MM.1S (cell line): ENCODE measurements at regions not wholly inside any gene's neighbourhood (a gene's known extent, or its start where the extent isn't known, plus 50 kb on each side); places are given as distances from the start of the nearest gene placed in this dataset.
"Not testable (repeated sequence)": the region's sequence is repeated elsewhere in the genome, so short reads cannot be mapped to it uniquely, and the experiment has no call there.

Source experiments
- DNase-seq: peaks from one replicate; pipeline ENCODE4 v3.0.0-alpha.2; 2015
- H2AFZ ChIP-seq: fragments of 300-600 bp; sonication (generic); 2 replicates; pipeline ENCODE4 v1.6.0; 2016; ENCODE audit warnings: antibody characterized with exemption, low read length
- H3F3A ChIP-seq: fragments of 300-600 bp; sonication (generic); 2 replicates; pipeline ENCODE4 v1.6.1; 2016; ENCODE audit warnings: mild to moderate bottlenecking, antibody characterized with exemption, low read length, moderate library complexity, mixed read lengths; ENCODE audit not compliant: insufficient read depth
- H3K27ac ChIP-seq: fragments of 300-600 bp; sonication (generic); 2 replicates; pipeline ENCODE4 v1.5.1; 2016; ENCODE audit warnings: mild to moderate bottlenecking, low read length
- H3K27me3 ChIP-seq: fragments of 300-600 bp; sonication (generic); replicated peaks from 2 replicates; pipeline ENCODE4 v1.6.0; 2016; ENCODE audit warnings: low read length; ENCODE audit not compliant: insufficient read depth
- H3K36me3 ChIP-seq: fragments of 300-600 bp; sonication (generic); replicated peaks from 2 replicates; pipeline ENCODE4 v1.6.1; 2016; ENCODE audit warnings: mild to moderate bottlenecking, low read length, mixed read lengths; ENCODE audit not compliant: insufficient read depth
- H3K4me1 ChIP-seq: fragments of 300-600 bp; sonication (generic); 2 replicates; pipeline ENCODE4 v1.6.1; 2016; ENCODE audit warnings: low read length, mixed read lengths
- H3K4me2 ChIP-seq: fragments of 300-600 bp; sonication (generic); 2 replicates; pipeline ENCODE4 v1.6.0; 2016; ENCODE audit warnings: low read depth, low read length
- H3K4me3 ChIP-seq: fragments of 300-600 bp; sonication (generic); 2 replicates; pipeline ENCODE4 v1.5.1; 2016; ENCODE audit warnings: low read length, mixed read lengths
- H3K79me2 ChIP-seq: fragments of 300-600 bp; sonication (generic); 2 replicates; pipeline ENCODE4 v1.6.1; 2016; ENCODE audit warnings: mixed run types, low read length, mixed read lengths
- H3K9ac ChIP-seq: fragments of 300-600 bp; sonication (generic); 2 replicates; pipeline ENCODE4 v1.6.1; 2016; ENCODE audit warnings: low read length, mixed read lengths
- H3K9me2 ChIP-seq: fragments of 300-600 bp; sonication (generic); replicated peaks from 2 replicates; pipeline ENCODE4 v1.6.1; 2016; ENCODE audit warnings: mild to moderate bottlenecking, low read length, mixed read lengths; ENCODE audit not compliant: insufficient read depth
- H3K9me3 ChIP-seq: fragments of 300-600 bp; sonication (generic); replicated peaks from 2 replicates; pipeline ENCODE4 v1.6.1; 2016; ENCODE audit warnings: mild to moderate bottlenecking, low read length, mixed read lengths; ENCODE audit not compliant: insufficient read depth
- H4K20me1 ChIP-seq: fragments of 300-600 bp; sonication (generic); 2 replicates; pipeline ENCODE4 v1.6.1; 2016; ENCODE audit warnings: mild to moderate bottlenecking, low read length, moderate library complexity, mixed read lengths; ENCODE audit not compliant: insufficient read depth

GRCh38 chr21:6138244-6139136 is 4382.9 kb upstream of the TPTE start:
- not testable (repeated sequence) for H3K36me3 ChIP-seq, H4K20me1 ChIP-seq, H3F3A ChIP-seq, DNase-seq, H3K9ac ChIP-seq, H3K27me3 ChIP-seq, H3K4me2 ChIP-seq, H2AFZ ChIP-seq, H3K27ac ChIP-seq, H3K9me2 ChIP-seq, H3K4me3 ChIP-seq, H3K4me1 ChIP-seq, H3K79me2 ChIP-seq, H3K9me3 ChIP-seq

GRCh38 chr21:6139331-6139730 is 4382.1 kb upstream of the TPTE start:
- H3F3A ChIP-seq, H3K4me3 ChIP-seq, H3K9me3 ChIP-seq, H3K4me1 ChIP-seq, H3K36me3 ChIP-seq, DNase-seq, H3K79me2 ChIP-seq, H3K27me3 ChIP-seq, H2AFZ ChIP-seq, H3K9ac ChIP-seq, H4K20me1 ChIP-seq, H3K27ac ChIP-seq, H3K9me2 ChIP-seq, H3K4me2 ChIP-seq: not testable (repeated sequence)

GRCh38 chr21:6139862-6140261 is 4381.5 kb upstream of the TPTE start:
- not testable (repeated sequence) for H3K4me1 ChIP-seq, H3K27me3 ChIP-seq, DNase-seq, H3K9me2 ChIP-seq, H3K4me2 ChIP-seq, H3K79me2 ChIP-seq, H3K9ac ChIP-seq, H4K20me1 ChIP-seq, H3F3A ChIP-seq, H3K36me3 ChIP-seq, H3K4me3 ChIP-seq, H3K27ac ChIP-seq, H2AFZ ChIP-seq, H3K9me3 ChIP-seq

- H3K79me2 ChIP-seq, H3K4me3 ChIP-seq, H3K9me2 ChIP-seq, H3K9me3 ChIP-seq, H3K27ac ChIP-seq, H3K27me3 ChIP-seq, H4K20me1 ChIP-seq, H3K4me1 ChIP-seq, H2AFZ ChIP-seq, H3K36me3 ChIP-seq, DNase-seq, H3F3A ChIP-seq, H3K4me2 ChIP-seq, H3K9ac ChIP-seq: not testable (repeated sequence)
These were observed 4380.8 kb upstream of the TPTE start for GRCh38 chr21:6140467-6141137.

GRCh38 chr21:6141138-6141474 is 4380.3 kb upstream of the TPTE start:
- H3K9me2 ChIP-seq, H3K79me2 ChIP-seq, H3F3A ChIP-seq, H4K20me1 ChIP-seq, DNase-seq, H3K4me3 ChIP-seq, H3K27me3 ChIP-seq, H3K9me3 ChIP-seq, H3K36me3 ChIP-seq, H3K4me1 ChIP-seq, H3K4me2 ChIP-seq, H3K27ac ChIP-seq, H2AFZ ChIP-seq, H3K9ac ChIP-seq: not testable (repeated sequence)

GRCh38 chr21:6153154-6153553 is 4368.2 kb upstream of the TPTE start:
- H3K4me1 ChIP-seq, H3F3A ChIP-seq, H3K36me3 ChIP-seq, H3K79me2 ChIP-seq, H3K9me2 ChIP-seq, DNase-seq, H3K9me3 ChIP-seq, H3K27ac ChIP-seq, H2AFZ ChIP-seq, H3K9ac ChIP-seq, H3K4me2 ChIP-seq, H3K4me3 ChIP-seq, H4K20me1 ChIP-seq, H3K27me3 ChIP-seq: not testable (repeated sequence)

GRCh38 chr21:6154524-6155320 is 4366.7 kb upstream of the TPTE start:
- not testable (repeated sequence) for H3K79me2 ChIP-seq, H4K20me1 ChIP-seq, H3K9me2 ChIP-seq, H3K27ac ChIP-seq, H3K36me3 ChIP-seq, DNase-seq, H2AFZ ChIP-seq, H3K4me2 ChIP-seq, H3K4me3 ChIP-seq, H3K27me3 ChIP-seq, H3K4me1 ChIP-seq, H3K9ac ChIP-seq, H3K9me3 ChIP-seq, H3F3A ChIP-seq
